ENCODE measurements at regions not wholly inside any gene's neighbourhood (a gene's known extent, or its start where the extent isn't known, plus 50 kb on each side); places are given as distances from the start of the nearest gene placed in this dataset.

DNA sequence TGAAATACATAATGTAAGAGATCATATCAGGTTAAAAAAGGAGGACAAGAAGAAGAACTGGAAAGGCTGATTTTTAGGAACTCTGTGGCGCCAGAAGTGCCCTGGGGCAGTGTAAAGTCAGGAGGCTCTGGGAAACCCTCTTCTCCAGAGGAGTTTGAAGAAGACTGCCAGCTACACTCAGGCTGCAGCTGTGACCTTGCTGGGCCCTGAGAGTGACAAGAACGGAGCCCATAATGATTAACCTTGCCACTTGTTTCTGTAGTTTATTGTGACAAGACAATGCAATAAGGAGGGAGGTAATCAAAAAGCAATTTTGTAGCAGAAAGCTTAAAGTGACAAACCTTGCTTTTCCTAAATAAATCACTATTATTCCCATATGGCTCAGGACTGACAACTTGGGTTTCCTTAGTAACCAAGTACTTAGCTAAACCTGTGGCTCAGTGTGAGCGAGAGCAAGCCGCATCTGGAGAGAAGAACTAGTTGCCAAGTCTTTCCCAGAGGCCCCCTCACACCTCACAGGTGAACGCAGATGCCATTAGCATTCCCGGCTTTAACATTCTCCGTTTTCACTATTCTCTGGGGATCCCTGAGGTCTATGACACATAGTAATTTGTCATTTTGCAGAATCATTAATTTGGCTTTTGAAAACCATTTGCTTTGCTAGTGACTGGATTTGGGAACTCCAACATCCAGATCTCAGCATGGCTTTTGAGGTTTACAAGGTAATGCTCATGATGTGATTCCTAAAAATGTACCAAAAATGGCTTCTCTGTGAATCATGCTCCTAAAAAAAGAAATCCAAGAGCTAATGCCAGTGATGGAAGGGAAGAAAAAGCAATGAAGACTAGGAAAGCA lies 115.9 kb downstream of the OMA1 start:
- no peak for DNase-seq (ENCODE audit: extremely low spot score)
- POLR2A ChIA-PET: no interaction called here
- CTCF ChIA-PET: interaction anchor here (1.0 to 2.2 kb wide), 3 partner anchors 11 to 39 kb away, joined by 3 to 6 read pairs (median 3); no protein-coding TSS in a partner anchor
- TF ChIP-seq, protein P1, sequence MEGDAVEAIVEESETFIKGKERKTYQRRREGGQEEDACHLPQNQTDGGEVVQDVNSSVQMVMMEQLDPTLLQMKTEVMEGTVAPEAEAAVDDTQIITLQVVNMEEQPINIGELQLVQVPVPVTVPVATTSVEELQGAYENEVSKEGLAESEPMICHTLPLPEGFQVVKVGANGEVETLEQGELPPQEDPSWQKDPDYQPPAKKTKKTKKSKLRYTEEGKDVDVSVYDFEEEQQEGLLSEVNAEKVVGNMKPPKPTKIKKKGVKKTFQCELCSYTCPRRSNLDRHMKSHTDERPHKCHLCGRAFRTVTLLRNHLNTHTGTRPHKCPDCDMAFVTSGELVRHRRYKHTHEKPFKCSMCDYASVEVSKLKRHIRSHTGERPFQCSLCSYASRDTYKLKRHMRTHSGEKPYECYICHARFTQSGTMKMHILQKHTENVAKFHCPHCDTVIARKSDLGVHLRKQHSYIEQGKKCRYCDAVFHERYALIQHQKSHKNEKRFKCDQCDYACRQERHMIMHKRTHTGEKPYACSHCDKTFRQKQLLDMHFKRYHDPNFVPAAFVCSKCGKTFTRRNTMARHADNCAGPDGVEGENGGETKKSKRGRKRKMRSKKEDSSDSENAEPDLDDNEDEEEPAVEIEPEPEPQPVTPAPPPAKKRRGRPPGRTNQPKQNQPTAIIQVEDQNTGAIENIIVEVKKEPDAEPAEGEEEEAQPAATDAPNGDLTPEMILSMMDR (IDR thresholded peaks at IDR 0.05; ENCODE audit: control extremely low read depth, extremely low read depth, low read depth, missing control alignments): no peak

DNA sequence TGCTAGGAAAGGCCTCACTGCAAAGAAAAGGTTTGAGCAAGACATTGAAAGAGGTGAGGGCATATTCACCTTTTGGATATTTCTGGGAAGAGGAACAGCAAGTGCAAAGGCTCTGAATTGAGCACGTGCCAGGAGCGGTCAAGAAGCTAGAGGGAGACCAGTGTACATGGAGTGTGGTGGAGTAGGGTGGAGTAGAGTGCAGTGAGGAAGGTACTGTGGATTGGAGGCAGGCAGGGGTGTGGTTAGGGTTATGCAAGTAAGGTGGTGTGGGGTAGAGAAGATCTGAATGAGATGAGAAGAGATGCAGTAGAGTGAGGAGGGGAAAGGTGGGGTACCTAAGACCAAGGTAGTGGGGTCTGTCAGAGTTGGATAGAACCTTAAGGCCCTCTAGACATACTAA lies 119.6 kb downstream of the OMA1 start:
- no peak for DNase-seq (ENCODE audit: extremely low spot score)

DNA sequence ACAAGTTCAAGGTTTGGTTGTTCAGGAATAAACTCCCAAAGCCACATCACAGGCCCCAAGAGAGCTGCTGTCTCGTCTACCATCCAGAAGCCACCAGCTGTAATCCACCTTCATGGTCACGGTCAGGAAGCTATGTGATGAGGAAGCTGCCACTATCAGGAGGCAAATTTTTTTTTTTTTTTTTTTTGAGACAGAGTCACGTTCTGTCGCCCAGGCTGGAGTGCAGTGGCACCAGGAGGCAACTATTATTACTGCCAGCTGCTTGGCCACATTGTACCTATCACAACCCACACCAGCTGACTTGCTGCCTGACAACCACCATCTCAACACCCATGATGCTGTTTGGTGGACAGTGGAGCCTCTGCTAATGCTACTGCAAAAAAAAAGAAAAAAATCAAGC lies 124.1 kb downstream of the OMA1 start:
- TF ChIP-seq, protein P1 (IDR thresholded peaks at IDR 0.05; ENCODE audit: control extremely low read depth, extremely low read depth, low read depth, missing control alignments): no peak
- no peak for DNase-seq (ENCODE audit: extremely low spot score)
- CTCF ChIA-PET: interaction anchor here (1.3 to 1.7 kb wide), 2 partner anchors 17 to 29 kb away, joined by 3 to 6 read pairs; no protein-coding TSS in a partner anchor
- POLR2A ChIA-PET: no interaction called here

More for the DNA sequence above, 119.6 kb downstream of the OMA1 start:
- POLR2A ChIA-PET: no interaction called here
- TF ChIP-seq, protein P1 (IDR thresholded peaks at IDR 0.05; ENCODE audit: control extremely low read depth, extremely low read depth, low read depth, missing control alignments): no peak
- CTCF ChIA-PET: interaction anchor here (1.5 kb wide), 1 partner anchor 12 kb away, joined by 4 read pairs; no protein-coding TSS in a partner anchor

DNA sequence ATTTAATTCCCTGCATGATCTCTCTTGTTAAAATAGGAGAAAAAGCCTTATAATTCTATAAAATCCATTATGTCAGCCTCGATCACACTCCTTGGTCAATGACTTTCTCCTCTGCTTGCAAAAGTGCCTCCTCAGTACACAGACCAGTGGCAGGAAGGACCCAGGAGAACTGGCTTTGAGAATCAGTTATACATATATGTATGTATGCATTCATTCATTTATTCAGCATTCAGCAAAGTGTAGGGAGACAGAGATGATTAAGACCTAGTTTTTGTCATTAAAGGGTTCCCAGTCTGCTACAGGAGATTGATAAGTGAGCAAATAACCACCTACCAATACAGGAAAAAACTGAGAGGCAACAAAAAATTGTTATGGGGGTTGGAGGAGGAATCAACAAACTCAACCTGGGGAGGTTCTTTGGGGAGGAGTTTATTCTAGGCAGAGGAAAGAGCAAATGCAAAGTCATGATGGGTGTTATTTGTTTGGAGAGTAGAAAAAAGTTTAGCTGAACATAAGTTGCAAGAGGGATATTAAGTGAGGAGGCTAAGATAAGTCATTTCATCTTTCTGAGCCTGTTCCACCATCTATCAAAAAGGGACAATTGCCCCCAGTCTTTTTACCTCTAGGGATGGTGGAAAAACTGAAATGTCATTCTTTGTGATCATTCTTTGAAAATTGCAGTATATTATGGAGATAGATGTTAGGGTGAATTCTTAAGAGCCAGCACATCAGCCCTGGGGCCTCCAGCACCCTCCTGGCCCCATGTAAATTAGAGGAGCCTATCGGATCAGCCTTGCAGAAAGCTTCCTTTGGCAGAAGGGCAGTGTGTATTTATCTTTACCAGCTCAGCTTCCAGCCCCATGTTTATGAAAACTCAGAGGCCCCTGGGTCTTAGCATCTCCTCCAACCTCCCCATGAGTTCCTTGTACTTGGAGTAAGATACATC lies 128.0 kb downstream of the OMA1 start:
- ChIA-PET POLR2A (no interaction called here), CTCF (interaction anchor here (1.1 kb wide), 1 partner anchor 14 kb away, joined by 3 read pairs; no protein-coding TSS in a partner anchor)
- TF ChIP-seq, protein P1 (IDR thresholded peaks at IDR 0.05; ENCODE audit: control extremely low read depth, extremely low read depth, low read depth, missing control alignments): no peak
- DNase-seq (ENCODE audit: extremely low spot score): no peak

DNA sequence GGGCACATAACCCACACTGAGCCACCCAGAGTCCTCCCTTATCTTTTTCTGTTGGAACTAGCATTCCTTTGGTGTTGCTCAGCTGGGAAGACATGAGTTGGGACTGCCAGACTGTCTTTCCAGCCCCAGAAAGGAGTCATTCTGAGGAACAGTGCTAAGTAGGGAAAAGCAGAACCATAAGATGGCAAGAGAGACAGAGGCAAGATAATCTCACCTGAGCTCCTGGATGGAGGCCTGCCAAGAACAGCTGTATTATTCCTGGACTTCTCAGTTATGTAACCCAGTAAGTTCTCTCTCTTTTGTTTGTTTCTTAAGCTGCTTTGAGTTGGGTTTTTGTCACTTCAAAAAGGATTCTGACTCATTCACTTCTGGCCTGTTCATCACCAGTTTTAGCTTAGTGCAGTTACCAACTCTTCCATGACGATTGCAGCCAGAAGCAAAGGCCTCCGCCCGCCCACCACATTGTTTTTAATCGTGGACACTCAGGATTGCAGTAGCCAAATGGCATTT lies 134.4 kb downstream of the OMA1 start:
- ChIA-PET CTCF (interaction anchor here (0.9 to 1.5 kb wide), 2 partner anchors 12 to 30 kb away, joined by 3 read pairs; no protein-coding TSS in a partner anchor), POLR2A (no interaction called here)
- DNase-seq (ENCODE audit: extremely low spot score): no peak
- TF ChIP-seq, protein P1 (IDR thresholded peaks at IDR 0.05; ENCODE audit: control extremely low read depth, extremely low read depth, low read depth, missing control alignments): no peak

DNA sequence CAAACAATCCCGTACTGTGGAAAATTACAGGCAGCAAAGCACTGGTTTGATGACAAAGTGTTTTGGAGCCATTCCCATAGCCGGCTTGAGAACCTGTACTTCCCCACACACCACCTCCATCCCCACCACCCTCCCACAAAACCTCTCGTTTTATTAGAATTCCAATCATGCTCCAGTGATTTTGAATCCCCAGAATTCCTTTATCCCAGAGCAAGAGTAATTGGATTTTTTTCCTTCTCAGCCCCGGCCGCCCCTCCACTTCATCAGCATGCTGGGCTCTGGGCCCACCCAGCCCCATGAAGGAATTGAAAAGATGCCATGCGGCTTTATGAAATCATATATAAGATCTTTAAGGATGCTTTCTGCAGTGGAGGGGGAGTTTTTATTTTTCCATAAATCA lies 136.6 kb downstream of the OMA1 start:
- ChIA-PET CTCF (no interaction called here), POLR2A (no interaction called here)
- DNase-seq (ENCODE audit: extremely low spot score): no peak
- TF ChIP-seq, protein P1 (IDR thresholded peaks at IDR 0.05; ENCODE audit: control extremely low read depth, extremely low read depth, low read depth, missing control alignments): no peak

Data from GM10248 (cell line).